ENCODE measurements at regions not wholly inside any gene's neighbourhood (a gene's known extent, or its start where the extent isn't known, plus 50 kb on each side); places are given as distances from the start of the nearest gene placed in this dataset.

GRCh38 chr6:22513667-22514066 is 55.7 kb upstream of the HDGFL1 start:
- in situ Hi-C loops (cut with HindIII; ENCODE audit: low sequenced_read_pairs) = no loop called here
- no peak for TF ChIP-seq CTCF (IDR thresholded peaks at IDR 0.05; ENCODE audit: low read depth, low read length, missing control alignments)
- H3K4me3 ChIP-seq (ENCODE audit: low read depth, low read length) = no peak overlapping the region
- no peak for DNase-seq (ENCODE audit: low read depth)

- no peak for TF ChIP-seq CTCF (IDR thresholded peaks at IDR 0.05; ENCODE audit: low read depth, low read length, missing control alignments)
- no peak for DNase-seq (ENCODE audit: low read depth)
- H3K4me3 ChIP-seq (ENCODE audit: low read depth, low read length) = no peak overlapping the region
- in situ Hi-C loops (cut with HindIII; ENCODE audit: low sequenced_read_pairs) = no loop called here
These were observed 50.1 kb upstream of the HDGFL1 start for GRCh38 chr6:22519237-22519636.

Measured in astrocyte of the cerebellum (primary cell).